ENCODE measurements at regions not wholly inside any gene's neighbourhood (a gene's known extent, or its start where the extent isn't known, plus 50 kb on each side); places are given as distances from the start of the nearest gene placed in this dataset.

- Histone ChIP-seq H3K4me2 (ENCODE audit: insufficient read depth, low read length) (no peak overlapping the region), H3K79me2 (ENCODE audit: control insufficient read depth, insufficient read depth, low read length) (no peaks in the 10 kb centered on the region), H3K36me3 (ENCODE audit: control insufficient read depth in 2 of 2, extremely low read depth in 1 of 2, insufficient read depth in 2 of 2, low read length in 2 of 2) (no peaks in the 10 kb centered on the region), H3K27me3 (ENCODE audit: control insufficient read depth in 2 of 2, insufficient read depth in 2 of 2, low read length in 2 of 2) (no peaks in the 10 kb centered on the region), H3K9ac (replicated peaks; ENCODE audit: extremely low read depth, insufficient read depth, low read length) (no peak overlapping the region), H3K4me3 (replicated peaks in 1 of 3; ENCODE audit: insufficient read depth in 1 of 3, low read depth in 1 of 3, low read length in 3 of 3) (no peak overlapping the region), H3K27ac (ENCODE audit: insufficient read depth, low read depth, low read length) (no peak overlapping the region), H3K9me1 (replicated peaks; ENCODE audit: control insufficient read depth, extremely low read depth, insufficient read depth, low read length) (no peaks in the 10 kb centered on the region), H4K20me1 (replicated peaks; ENCODE audit: control insufficient read depth, extremely low read depth, insufficient read depth, low read length) (no peaks in the 10 kb centered on the region), H3K4me1 (ENCODE audit: control insufficient read depth, extremely low read depth, insufficient read depth, low read length) (no peaks in the 10 kb centered on the region), H2AFZ (ENCODE audit: low read depth, low read length) (no peak overlapping the region), H3K9me3 (replicated peaks; ENCODE audit: control insufficient read depth, insufficient read depth, low read length) (no peaks in the 10 kb centered on the region)
- DNase-seq (ENCODE audit: low read depth, low spot score) (no peak), FAIRE-seq (no peak)
- intact Hi-C loops (cut with micrococcal nuclease), result no loop called here
- CTCF ChIA-PET, result interaction anchor here (1.3 to 1.6 kb wide), 3 partner anchors 25 to 180 kb away, joined by 3 to 6 read pairs (median 4); no protein-coding TSS in a partner anchor
- no TSS peak for BruUV-seq (replicated peaks)
- POLR2A ChIA-PET, result interaction anchor here (0.5 kb wide), 1 partner anchor 1666 kb away, joined by 3 read pairs; no protein-coding TSS in a partner anchor
- dilution Hi-C loops (cut with MboI; ENCODE audit: extremely low pct_ligation_motif_present, low sequenced_read_pairs), result no loop called here
- no peak for TF ChIP-seq MYC (IDR thresholded peaks at IDR 0.05; ENCODE audit: low read depth, low read length)
Observed at GRCh38 chr4:111879539-111879938, 265.7 kb upstream of the FAM241A start.

- H3K9ac ChIP-seq (replicated peaks; ENCODE audit: extremely low read depth, insufficient read depth, low read length), result no peak overlapping the region
- dilution Hi-C loops (cut with MboI; ENCODE audit: extremely low pct_ligation_motif_present, low sequenced_read_pairs) (no loop called here), intact Hi-C loops (cut with micrococcal nuclease) (no loop called here)
- H3K79me2 ChIP-seq (ENCODE audit: control insufficient read depth, insufficient read depth, low read length), result no peaks in the 10 kb centered on the region
- no peak overlapping the region for H3K4me3 ChIP-seq (replicated peaks in 1 of 3; ENCODE audit: insufficient read depth in 1 of 3, low read depth in 1 of 3, low read length in 3 of 3)
- no peak overlapping the region for H3K4me2 ChIP-seq (ENCODE audit: insufficient read depth, low read length)
- CTCF ChIA-PET, result no interaction called here
- POLR2A ChIA-PET, result interaction anchor here (0.5 kb wide), 1 partner anchor 1666 kb away, joined by 3 read pairs; no protein-coding TSS in a partner anchor
- no peak overlapping the region for H3K27ac ChIP-seq (ENCODE audit: insufficient read depth, low read depth, low read length)
- H3K36me3 ChIP-seq (ENCODE audit: control insufficient read depth in 2 of 2, extremely low read depth in 1 of 2, insufficient read depth in 2 of 2, low read length in 2 of 2), result no peaks in the 10 kb centered on the region
- FAIRE-seq (no peak), DNase-seq (ENCODE audit: low read depth, low spot score) (no peak)
- BruUV-seq (replicated peaks), result no TSS peak
- H4K20me1 ChIP-seq (replicated peaks; ENCODE audit: control insufficient read depth, extremely low read depth, insufficient read depth, low read length), result no peaks in the 10 kb centered on the region
- no peak overlapping the region for H2AFZ ChIP-seq (ENCODE audit: low read depth, low read length)
- TF ChIP-seq POLR2AphosphoS5 (IDR thresholded peaks at IDR 0.05; ENCODE audit: insufficient read depth, low read depth, low read length) (no peak), JUN (IDR thresholded peaks at IDR 0.05; ENCODE audit: borderline replicate concordance, insufficient read depth, insufficient read length, low read depth) (no peak), MYC (IDR thresholded peaks at IDR 0.05; ENCODE audit: low read depth, low read length) (no peak)
- H3K9me3 ChIP-seq (replicated peaks; ENCODE audit: control insufficient read depth, insufficient read depth, low read length), result no peaks in the 10 kb centered on the region
- no peaks in the 10 kb centered on the region for H3K9me1 ChIP-seq (replicated peaks; ENCODE audit: control insufficient read depth, extremely low read depth, insufficient read depth, low read length)
- H3K4me1 ChIP-seq (ENCODE audit: control insufficient read depth, extremely low read depth, insufficient read depth, low read length), result no peaks in the 10 kb centered on the region
- no peaks in the 10 kb centered on the region for H3K27me3 ChIP-seq (ENCODE audit: control insufficient read depth in 2 of 2, insufficient read depth in 2 of 2, low read length in 2 of 2)
Observed at GRCh38 chr4:111880116-111880515, 265.1 kb upstream of the FAM241A start.

Data from endothelial cell of umbilical vein (primary cell).